ENCODE measurements at regions not wholly inside any gene's neighbourhood (a gene's known extent, or its start where the extent isn't known, plus 50 kb on each side); places are given as distances from the start of the nearest gene placed in this dataset.

DNA sequence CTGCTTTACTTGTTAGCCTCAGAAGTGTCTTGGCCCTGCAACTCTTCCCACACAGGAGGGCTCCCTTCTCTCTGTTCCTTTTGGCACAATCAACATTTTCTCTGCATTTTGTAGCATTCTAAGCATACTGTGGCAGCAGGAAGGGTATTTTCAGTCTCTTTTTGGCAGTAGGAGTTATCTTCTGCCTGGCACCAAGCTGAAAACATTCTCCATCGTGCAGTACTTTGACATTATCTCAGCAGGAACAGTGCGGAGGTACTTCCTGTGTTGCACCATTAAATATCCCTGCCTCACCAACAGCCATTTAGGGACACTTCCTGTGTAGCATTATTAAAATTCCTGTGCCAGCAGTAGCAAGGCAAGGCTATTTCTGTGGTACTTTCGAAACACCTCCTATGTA, 233.2 kb upstream of the SEMA6D start:
- H3K9me3 Mint-ChIP-seq: peaks cover 11% of the 10 kb centered on the region
- no peak overlapping the region for H3K27ac Mint-ChIP-seq
- H3K4me1 Mint-ChIP-seq (ENCODE audit: low read depth): no peaks in the 10 kb centered on the region
- H3K36me3 Mint-ChIP-seq (ENCODE audit: low read depth): no peaks in the 10 kb centered on the region
- no peaks in the 10 kb centered on the region for H3K27me3 Mint-ChIP-seq
- H3K4me3 Mint-ChIP-seq: no peak overlapping the region

DNA sequence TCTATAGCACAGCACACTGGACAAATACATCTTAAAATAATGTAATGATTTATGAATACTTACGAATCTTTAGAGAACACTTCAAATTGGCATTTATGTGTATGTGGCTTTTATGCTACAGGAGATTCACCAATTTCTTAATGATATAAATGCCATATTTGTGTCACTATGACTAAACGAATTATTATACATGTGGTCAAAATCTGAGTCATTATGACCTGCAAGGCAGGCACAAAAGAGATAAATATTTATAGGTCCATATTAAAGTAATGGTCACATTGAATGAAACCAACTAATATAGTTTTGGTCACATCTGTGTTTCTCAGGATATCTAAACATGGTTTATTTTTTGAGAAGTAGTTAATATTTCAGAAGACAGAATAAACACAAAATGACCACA, 232.3 kb upstream of the SEMA6D start:
- H3K27ac Mint-ChIP-seq: no peak overlapping the region

DNA sequence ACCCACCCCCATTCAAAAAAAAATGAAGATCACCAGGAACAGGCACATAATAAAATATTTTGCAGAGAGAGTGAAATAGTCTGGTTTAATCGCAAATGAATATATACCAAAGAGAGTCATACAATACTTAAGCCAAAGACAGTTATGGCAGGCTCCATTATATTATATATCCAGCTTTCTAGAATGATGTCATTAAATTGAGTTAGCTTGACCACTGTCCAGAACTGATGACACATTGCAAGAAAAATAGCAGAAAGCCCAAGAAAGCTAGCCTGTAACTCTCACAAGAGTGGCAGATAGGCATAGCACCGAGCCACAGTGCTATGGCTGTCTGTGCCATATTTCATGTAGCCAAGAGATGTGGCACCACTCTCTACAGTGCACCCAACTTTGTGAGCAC, 231.9 kb upstream of the SEMA6D start:
- no peak overlapping the region for H3K27ac Mint-ChIP-seq
- H3K27me3 Mint-ChIP-seq: peaks cover 3% of the 10 kb centered on the region
- H3K36me3 Mint-ChIP-seq (ENCODE audit: low read depth): no peaks in the 10 kb centered on the region
- no peaks in the 10 kb centered on the region for H3K4me1 Mint-ChIP-seq (ENCODE audit: low read depth)
- H3K4me3 Mint-ChIP-seq: no peak overlapping the region
- peaks cover 7% of the 10 kb centered on the region for H3K9me3 Mint-ChIP-seq

More for the DNA sequence above, 232.3 kb upstream of the SEMA6D start:
- no peaks in the 10 kb centered on the region for H3K4me1 Mint-ChIP-seq (ENCODE audit: low read depth)
- peaks cover 11% of the 10 kb centered on the region for H3K9me3 Mint-ChIP-seq
- H3K36me3 Mint-ChIP-seq (ENCODE audit: low read depth): no peaks in the 10 kb centered on the region
- H3K27me3 Mint-ChIP-seq: peaks cover 2% of the 10 kb centered on the region
- H3K4me3 Mint-ChIP-seq: no peak overlapping the region

DNA sequence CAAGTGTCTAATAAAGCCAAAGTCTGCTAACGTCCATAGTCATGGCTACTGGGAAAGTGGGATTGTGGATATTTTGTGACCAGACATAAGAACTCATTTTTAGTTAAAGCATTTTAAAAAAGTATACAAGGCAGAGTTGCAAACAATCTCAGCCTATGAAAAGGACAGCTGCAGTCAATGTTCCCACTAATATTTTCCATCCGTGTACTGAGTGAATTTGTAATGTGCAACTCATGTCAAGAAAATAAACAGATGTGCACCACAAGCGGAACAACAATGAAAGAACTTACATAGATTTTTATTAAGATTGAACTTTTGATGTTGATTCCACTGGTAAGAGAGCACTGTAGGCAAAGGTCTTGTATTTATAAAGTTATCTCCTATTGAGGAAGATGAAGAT, 231.3 kb upstream of the SEMA6D start:
- Mint-ChIP-seq H3K9me3 (peaks cover 3% of the 10 kb centered on the region), H3K4me1 (ENCODE audit: low read depth) (no peaks in the 10 kb centered on the region), H3K27ac (no peak overlapping the region), H3K27me3 (peaks cover 3% of the 10 kb centered on the region), H3K36me3 (ENCODE audit: low read depth) (no peaks in the 10 kb centered on the region), H3K4me3 (no peak overlapping the region)

DNA sequence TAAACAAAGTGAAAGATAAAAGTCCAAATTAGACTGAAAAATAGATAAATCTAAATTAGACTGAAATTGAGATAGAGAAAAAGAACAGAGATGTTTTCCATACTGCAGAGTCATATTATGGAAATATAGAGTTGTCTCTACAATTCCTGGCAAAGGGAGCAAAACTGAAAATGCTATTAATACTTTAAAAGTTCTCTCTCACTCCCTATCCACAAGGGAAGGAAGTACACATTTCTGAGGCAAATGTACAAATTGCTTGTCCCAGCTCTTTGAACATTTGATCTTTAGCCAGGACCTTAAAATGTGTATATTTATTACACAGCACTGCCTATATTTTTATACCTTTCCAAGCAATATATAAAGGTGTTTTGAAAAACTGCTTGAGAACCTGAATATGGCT, 225.1 kb upstream of the SEMA6D start:
- Mint-ChIP-seq H3K9me3 (no peaks in the 10 kb centered on the region), H3K4me3 (no peak overlapping the region), H3K27me3 (peaks cover 3% of the 10 kb centered on the region), H3K36me3 (ENCODE audit: low read depth) (no peaks in the 10 kb centered on the region), H3K4me1 (ENCODE audit: low read depth) (no peaks in the 10 kb centered on the region), H3K27ac (no peak overlapping the region)

DNA sequence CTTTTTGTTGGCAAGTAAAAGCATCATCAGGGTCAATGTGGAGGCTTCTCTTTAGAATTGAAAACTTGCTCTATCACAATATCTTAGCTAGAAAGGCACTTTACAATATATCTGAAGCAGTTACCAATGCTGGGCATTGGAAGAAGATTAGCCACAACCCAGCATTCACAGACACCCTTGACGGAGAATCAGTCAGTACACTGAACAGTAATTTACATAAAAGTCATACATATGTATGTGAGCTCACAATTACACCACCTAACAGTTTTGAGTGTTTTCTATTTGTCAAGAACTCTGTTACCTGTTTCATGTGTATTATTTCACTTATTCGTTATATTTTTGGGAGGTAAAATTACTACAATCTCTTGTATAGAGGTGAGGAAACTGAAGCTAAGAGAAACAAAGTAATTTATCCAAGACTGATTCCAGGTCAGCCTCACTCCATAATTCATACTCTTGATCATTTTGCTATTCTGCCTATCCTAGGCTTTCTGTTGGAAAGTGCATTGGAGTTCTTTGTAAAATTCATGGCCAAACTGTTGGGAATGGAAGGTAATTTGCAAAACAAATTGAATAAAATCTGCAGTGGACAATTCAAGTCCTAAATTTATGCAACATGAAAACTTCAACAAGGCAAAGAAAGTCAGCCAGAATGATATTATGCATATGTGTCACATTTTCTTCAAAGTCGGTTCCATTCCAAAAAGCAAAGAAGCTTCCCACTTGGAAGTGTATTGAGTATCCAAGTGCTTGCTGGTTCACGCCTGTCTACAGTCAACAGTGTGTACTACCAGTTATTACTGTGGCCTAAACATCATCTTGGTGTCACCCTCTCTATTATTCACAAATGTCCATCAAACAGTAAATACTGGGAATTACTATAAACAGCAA, 223.7 kb upstream of the SEMA6D start:
- H3K9me3 Mint-ChIP-seq: no peaks in the 10 kb centered on the region
- no peak overlapping the region for H3K27ac Mint-ChIP-seq
- H3K4me1 Mint-ChIP-seq (ENCODE audit: low read depth): no peaks in the 10 kb centered on the region
- H3K27me3 Mint-ChIP-seq: peaks cover 3% of the 10 kb centered on the region
- no peak overlapping the region for H3K4me3 Mint-ChIP-seq
- no peaks in the 10 kb centered on the region for H3K36me3 Mint-ChIP-seq (ENCODE audit: low read depth)

DNA sequence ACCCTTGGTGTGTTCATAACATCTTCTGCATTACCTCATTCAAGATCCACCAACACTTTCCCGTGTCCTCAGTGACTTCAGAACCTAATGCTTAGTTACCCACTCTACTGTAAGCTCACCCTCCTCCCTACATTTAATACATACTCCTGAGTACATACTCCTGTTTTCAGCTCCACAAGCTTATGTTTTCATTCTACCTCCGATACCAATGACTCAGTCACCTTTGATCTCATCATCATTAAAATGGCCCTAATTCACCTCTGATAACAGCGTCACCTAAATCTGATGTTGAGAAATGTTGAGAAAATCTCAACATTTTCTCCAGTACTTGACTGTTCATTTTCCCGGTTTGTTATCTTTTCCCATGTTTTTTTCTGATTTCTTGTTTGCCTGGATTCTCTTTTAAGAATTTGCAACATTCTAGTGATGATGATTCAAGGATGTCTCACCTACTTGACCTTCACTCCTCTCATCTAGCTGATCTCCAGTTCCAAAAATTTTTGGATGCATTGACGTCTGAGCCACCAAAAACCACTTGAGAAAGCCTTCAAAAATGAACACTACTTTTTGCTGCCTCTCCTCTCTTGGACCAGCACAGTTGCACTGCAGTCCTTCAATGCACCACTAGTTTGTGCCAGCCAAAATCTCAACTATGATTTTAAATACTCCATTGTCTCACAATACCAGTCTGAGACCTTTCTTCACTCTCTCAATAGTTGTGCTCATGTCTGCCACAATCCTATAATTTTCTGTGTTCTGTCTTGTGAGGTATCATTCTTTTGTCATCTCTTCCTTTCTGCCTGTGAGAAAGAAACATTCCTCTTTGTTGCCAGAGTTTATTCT, 220.7 kb upstream of the SEMA6D start:
- H3K27me3 Mint-ChIP-seq: no peaks in the 10 kb centered on the region
- no peak overlapping the region for H3K27ac Mint-ChIP-seq
- no peaks in the 10 kb centered on the region for H3K36me3 Mint-ChIP-seq (ENCODE audit: low read depth)
- no peaks in the 10 kb centered on the region for H3K9me3 Mint-ChIP-seq
- H3K4me1 Mint-ChIP-seq (ENCODE audit: low read depth): no peaks in the 10 kb centered on the region
- no peak overlapping the region for H3K4me3 Mint-ChIP-seq

DNA sequence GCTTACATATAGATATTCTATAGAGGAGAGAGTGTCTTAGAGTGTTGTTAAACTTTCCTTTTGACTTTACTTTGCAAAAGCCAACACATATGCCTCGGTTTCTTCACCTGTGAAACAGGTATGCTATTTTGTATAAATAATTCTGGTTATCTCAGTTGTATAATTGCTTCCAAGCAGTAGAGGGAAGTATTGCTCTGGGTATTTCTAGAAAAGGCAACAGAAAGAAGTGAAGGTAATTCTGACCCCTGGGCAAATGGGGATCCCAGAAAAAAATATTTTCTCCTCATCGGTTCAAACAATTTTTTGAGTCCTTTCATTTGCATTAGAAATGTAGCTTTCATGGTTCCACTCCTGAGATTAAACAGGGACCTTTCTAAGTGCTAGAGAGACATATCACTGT, 216.5 kb upstream of the SEMA6D start:
- Mint-ChIP-seq H3K27me3 (no peaks in the 10 kb centered on the region), H3K4me1 (ENCODE audit: low read depth) (peaks cover 6% of the 10 kb centered on the region), H3K4me3 (no peak overlapping the region), H3K27ac (no peak overlapping the region), H3K9me3 (peaks cover 5% of the 10 kb centered on the region), H3K36me3 (ENCODE audit: low read depth) (no peaks in the 10 kb centered on the region)

DNA sequence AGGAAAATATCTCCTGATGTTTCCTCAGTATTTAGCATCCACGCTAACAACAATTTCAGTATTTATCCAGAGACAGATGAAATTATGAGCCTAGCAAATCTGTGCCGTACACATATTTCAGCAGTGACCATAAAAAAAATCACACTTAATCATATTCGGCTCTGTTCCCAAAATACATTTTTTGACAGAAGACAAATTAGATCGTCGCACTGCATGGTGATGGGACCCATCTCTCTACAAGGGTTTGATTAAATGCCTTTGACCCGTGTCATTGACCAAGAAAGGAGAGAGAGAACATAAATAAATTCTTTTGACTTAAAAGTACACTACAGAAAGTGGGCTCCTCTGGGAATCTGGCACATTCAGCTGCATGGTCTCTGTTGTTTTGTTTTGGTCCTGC, 215.3 kb upstream of the SEMA6D start:
- Mint-ChIP-seq H3K4me3 (no peak overlapping the region), H3K9me3 (peaks cover 5% of the 10 kb centered on the region), H3K27me3 (no peaks in the 10 kb centered on the region), H3K27ac (no peak overlapping the region), H3K4me1 (ENCODE audit: low read depth) (peaks cover 6% of the 10 kb centered on the region), H3K36me3 (ENCODE audit: low read depth) (no peaks in the 10 kb centered on the region)

DNA sequence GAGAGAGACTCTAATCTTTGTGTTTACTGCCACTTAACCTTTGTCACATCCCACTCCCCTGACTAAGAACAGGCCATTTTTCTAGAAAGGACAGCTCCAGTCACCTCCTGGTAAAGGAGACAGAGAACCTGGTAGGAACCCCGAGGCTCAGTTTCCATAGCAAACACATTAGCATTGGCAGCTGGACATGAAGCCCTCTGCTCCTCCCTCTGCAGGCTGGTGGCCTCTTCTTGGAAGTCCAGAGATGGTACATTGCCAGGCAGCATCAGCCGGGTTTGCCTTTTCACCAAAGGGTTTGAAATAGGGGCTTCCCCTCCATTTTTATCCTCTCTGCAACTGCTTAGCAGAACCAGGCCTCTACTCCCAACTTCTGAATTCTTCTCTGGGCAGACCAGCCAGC, 213.4 kb upstream of the SEMA6D start:
- H3K27ac Mint-ChIP-seq: no peak overlapping the region
- H3K27me3 Mint-ChIP-seq: no peaks in the 10 kb centered on the region
- peaks cover 5% of the 10 kb centered on the region for H3K9me3 Mint-ChIP-seq
- no peak overlapping the region for H3K4me3 Mint-ChIP-seq
- no peaks in the 10 kb centered on the region for H3K36me3 Mint-ChIP-seq (ENCODE audit: low read depth)
- peaks cover 6% of the 10 kb centered on the region for H3K4me1 Mint-ChIP-seq (ENCODE audit: low read depth)

DNA sequence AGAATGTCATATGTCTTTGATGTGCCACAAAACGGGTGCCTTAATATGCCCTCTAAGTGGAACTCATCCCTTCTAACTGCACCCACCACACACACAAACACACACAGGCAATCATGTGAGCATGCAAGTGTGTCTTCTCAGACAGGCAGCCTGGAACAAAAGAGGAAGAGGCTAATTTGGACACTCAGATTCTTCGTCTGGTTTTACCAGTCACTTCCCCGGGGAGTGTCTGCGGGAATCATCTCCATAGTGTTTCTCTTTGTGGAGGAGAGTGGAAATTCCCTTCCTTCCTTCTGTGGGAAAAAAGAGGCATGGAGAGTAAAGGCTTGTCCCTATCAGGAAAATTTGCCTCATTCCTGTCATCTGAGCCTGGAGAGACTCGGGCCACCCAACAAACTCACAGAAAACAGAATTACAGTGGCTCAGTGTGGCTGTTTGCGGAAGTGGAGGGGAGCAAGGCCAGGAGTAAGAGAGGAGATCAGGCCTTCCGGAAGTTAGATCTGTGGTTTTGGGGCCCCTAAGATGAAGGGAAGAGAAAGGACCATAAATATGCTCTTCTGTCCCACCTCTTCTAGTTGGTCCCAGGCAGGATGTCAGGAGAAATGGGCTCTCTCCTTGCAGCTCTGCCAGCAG, 212.6 kb upstream of the SEMA6D start:
- H3K36me3 Mint-ChIP-seq (ENCODE audit: low read depth): no peaks in the 10 kb centered on the region
- no peak overlapping the region for H3K27ac Mint-ChIP-seq
- peaks cover 5% of the 10 kb centered on the region for H3K9me3 Mint-ChIP-seq
- no peak overlapping the region for H3K4me3 Mint-ChIP-seq
- H3K4me1 Mint-ChIP-seq (ENCODE audit: low read depth): peaks cover 6% of the 10 kb centered on the region
- no peaks in the 10 kb centered on the region for H3K27me3 Mint-ChIP-seq

DNA sequence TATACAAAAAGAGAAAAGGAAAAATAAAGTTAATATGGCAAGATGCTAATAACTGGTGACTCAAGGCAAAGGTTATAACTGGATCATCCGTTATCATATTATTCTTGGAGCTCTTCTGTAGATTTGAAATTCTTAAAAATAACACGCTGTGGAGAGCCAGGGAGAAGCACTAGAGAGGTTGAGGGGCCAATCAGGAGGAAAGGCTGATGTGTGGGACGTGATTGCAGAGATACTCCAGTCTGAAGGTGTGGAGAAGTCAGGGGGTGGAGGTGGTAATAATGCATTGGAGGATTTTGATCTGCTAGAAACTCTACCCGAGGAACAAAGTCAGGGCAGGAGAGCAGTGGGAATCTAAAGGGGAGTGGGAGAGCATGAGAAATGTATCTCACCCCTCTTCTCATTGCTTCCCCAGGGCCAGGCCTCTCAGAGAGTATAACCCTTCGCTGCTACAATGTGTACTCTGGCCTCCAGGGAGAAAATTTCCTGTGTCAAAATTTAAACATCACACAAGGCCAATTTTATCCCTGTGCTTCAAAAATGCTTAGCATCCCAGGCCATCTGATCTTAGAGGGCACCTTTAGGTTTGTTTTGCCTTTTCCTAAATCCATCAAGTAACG, 211.5 kb upstream of the SEMA6D start:
- H3K4me3 Mint-ChIP-seq: no peak overlapping the region
- H3K9me3 Mint-ChIP-seq: peaks cover 5% of the 10 kb centered on the region
- no peak overlapping the region for H3K27ac Mint-ChIP-seq
- H3K4me1 Mint-ChIP-seq (ENCODE audit: low read depth): peaks cover 6% of the 10 kb centered on the region
- H3K27me3 Mint-ChIP-seq: no peaks in the 10 kb centered on the region
- no peaks in the 10 kb centered on the region for H3K36me3 Mint-ChIP-seq (ENCODE audit: low read depth)

DNA sequence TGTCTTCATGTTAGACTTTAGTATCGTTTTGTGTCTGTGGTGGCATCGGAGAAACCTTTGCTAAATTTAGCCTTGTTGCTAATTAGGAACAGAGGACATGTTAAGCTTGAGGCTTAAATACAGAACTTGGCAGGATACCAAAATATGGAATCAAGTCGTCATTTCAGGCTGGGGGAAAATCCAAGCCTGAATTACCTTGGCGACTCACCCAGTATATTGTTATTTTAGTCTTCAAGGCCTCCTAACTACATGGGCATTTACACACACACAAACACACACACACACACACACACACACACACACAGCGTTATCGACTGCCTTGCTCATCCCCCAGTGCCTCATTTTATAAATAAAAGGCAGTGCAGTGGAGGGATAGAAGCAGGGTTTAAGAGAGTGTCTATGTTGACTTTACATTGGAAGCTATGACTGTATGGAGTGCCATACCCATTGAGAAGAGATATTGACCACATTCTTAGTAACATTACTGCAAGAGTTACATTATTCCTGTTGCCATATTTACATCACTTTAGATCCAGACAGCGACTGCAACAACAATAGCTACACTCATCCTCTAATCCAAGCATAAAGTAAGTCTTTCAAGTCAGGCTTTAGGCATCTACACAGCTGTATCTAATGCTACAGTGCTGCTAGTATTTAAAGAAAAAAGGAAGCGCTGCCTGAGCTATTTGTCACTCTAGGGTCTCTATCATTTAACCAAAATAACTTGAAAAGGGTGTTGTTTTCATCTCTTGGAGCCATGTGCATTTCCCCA, 210.8 kb upstream of the SEMA6D start:
- H3K36me3 Mint-ChIP-seq (ENCODE audit: low read depth): no peaks in the 10 kb centered on the region
- H3K4me3 Mint-ChIP-seq: no peak overlapping the region
- no peaks in the 10 kb centered on the region for H3K27me3 Mint-ChIP-seq
- H3K4me1 Mint-ChIP-seq (ENCODE audit: low read depth): peaks cover 6% of the 10 kb centered on the region
- H3K9me3 Mint-ChIP-seq: peaks cover 5% of the 10 kb centered on the region
- no peak overlapping the region for H3K27ac Mint-ChIP-seq
